Esophagus squamous epithelium (tissue), 4 donors: ENCODE measurements at regions not wholly inside any gene's neighbourhood (a gene's known extent, or its start where the extent isn't known, plus 50 kb on each side); places are given as distances from the start of the nearest gene placed in this dataset.

Experiments
- POLR2A ChIP-seq, 4 donors: fragments of 450-650 bp; IDR thresholded peaks; one replicate each; pipeline ENCODE4 v1.6.1; 2017; ENCODE audit warnings: antibody characterized with exemption in 4 of 4, mild to moderate bottlenecking in 4 of 4, moderate library complexity in 3 of 4
- TF ChIP-seq, protein P1 (sequence below), 6 experiments: fragments of 450-650 bp in 4 of 6; fragments of 200-600 bp in 2 of 6; sonication (generic) in 2 of 6; IDR thresholded peaks; one replicate each; pipeline ENCODE4 v1.5.1; 2016 to 2019; ENCODE audit warnings: antibody characterized with exemption in 6 of 6, mild to moderate bottlenecking in 4 of 6, moderate library complexity in 4 of 6

DNA sequence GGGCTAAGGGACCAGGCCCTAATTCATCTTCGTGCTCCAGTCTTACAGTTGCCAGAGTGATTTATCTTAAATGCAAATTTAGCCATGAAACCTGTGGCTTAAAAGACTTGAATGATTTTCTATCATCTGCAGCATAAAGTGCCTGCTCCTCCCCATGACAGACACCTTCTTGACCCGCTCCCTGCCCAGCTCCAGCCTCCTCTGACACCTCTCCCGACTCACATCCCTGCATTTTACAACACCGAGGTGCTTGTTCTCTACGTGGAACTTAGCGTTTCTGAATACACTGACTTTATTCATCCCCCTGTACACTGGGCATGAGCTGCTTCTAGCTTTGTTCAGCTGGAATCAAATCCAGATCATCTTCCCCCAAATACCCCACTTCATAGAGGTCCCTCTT, 128.7 kb upstream of the MYO16 start:
- TF ChIP-seq, protein P1, sequence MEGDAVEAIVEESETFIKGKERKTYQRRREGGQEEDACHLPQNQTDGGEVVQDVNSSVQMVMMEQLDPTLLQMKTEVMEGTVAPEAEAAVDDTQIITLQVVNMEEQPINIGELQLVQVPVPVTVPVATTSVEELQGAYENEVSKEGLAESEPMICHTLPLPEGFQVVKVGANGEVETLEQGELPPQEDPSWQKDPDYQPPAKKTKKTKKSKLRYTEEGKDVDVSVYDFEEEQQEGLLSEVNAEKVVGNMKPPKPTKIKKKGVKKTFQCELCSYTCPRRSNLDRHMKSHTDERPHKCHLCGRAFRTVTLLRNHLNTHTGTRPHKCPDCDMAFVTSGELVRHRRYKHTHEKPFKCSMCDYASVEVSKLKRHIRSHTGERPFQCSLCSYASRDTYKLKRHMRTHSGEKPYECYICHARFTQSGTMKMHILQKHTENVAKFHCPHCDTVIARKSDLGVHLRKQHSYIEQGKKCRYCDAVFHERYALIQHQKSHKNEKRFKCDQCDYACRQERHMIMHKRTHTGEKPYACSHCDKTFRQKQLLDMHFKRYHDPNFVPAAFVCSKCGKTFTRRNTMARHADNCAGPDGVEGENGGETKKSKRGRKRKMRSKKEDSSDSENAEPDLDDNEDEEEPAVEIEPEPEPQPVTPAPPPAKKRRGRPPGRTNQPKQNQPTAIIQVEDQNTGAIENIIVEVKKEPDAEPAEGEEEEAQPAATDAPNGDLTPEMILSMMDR (IDR thresholded peaks at IDR 0.05) = no peak
- no peak for TF ChIP-seq POLR2A (IDR thresholded peaks at IDR 0.05)
